Dermis microvascular lymphatic vessel endothelial cell (primary cell): ENCODE measurements at regions not wholly inside any gene's neighbourhood (a gene's known extent, or its start where the extent isn't known, plus 50 kb on each side); places are given as distances from the start of the nearest gene placed in this dataset.

Experiments
- DNase-seq, 2 donors: peaks; one replicate each; pipeline versions ENCODE4 v3.0.0 to v3.0.0-alpha.2; 2010; ENCODE audit warnings: low read depth in 2 of 2

DNA sequence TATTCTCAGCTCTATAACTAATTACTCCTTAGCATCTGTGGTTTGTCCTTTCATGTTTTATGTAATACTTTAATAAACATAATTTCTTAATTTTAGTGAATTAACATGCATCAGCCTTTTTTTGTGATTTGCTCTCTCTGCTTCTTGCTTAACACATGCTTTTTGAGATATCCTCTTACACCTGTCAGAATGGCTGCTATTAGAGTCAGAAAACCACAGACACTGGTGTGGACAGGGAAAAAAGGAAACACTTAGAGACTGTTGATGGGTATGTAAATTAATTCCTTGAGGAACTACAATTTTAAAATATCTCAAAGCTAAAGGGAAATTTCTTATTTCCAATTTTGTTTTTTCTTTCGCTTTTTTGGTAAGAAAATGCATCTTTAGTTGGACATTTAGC lies 549.0 kb downstream of the ZNF804A start:
- no peak for DNase-seq

GRCh38 chr2:185152186-185152585 lies 553.9 kb downstream of the ZNF804A start:
- DNase-seq: no peak

GRCh38 chr2:185161701-185162100 lies 563.4 kb downstream of the ZNF804A start:
- DNase-seq: no peak

DNA sequence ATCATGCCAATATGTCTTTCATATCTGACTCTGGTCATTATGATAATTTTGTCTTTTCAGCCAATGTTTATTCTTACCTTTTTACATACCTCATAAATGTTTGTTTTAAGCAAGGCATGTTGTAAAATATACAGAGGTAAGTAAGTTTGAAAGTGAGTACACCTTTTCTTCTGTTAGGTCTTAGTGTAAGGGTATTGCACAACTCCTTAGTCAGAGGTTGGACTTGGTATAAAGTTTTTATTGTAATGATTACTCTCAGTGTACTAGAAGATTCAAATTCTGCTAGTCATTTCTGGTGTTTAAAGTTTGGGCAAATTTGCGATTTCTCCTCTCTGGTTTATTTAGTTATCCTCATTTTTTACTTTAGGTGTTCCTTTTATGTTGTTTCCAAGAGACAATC lies 564.3 kb upstream of the FSIP2 start:
- DNase-seq: no peak

DNA sequence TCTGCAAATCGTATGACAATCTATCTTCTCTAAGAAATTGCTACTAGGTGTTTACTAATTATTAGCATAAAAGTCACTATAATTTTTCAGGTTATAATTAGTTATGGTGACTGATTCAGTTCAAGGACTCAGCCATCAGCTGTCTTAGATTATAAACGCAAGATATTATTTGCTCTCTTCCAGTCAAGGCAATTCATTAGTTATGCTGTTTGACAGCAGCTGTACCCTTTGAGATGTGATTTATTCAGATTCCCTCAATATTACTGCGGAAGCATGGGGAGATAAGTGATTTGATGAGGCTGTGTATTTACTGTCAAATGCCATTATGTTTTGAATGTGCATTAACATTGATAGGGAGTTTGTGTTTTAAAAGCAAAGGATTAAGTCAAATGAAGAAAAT lies 558.9 kb upstream of the FSIP2 start:
- DNase-seq: no peak

GRCh38 chr2:185181901-185182300 lies 556.7 kb upstream of the FSIP2 start:
- no peak for DNase-seq

GRCh38 chr2:185185044-185185443 lies 553.6 kb upstream of the FSIP2 start:
- no peak for DNase-seq

DNA sequence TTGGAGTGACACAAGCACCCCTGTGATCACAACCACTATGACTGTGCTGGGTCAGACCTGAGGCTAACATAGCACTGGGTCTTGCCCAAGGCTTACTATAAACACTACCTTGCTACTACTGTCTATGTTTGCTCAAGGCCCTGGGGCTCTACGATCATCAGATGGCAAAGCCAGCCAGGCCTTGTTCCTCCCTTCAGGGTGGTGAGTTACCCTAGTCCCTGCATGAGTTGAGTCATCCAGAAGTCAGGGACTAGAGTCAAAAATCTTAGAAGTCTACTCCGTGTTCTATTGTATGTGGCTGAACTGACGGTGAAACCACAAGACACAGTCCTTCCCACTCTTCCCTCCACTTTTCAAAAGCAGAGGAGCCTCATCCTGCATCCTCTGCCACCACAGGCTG lies 551.2 kb upstream of the FSIP2 start:
- no peak for DNase-seq

DNA sequence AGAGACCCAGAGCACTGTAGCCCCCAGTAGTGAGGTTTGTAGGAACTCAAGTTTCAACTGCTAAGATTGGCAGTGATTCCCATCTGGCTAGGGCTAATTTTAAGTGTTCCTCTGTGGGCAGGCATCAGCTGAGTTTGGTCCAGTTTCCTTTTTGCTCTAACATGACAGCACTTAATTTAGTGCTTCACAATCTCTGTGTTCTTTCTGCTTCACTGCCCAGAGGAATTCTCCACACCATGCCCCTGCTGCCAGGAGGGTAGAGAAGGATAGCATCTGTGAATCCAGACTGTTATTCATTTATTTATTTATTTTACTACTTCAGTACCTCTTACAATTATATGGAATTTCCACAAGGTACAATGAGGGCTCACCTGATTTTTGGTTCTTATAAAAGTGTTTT lies 549.9 kb upstream of the FSIP2 start:
- no peak for DNase-seq

DNA sequence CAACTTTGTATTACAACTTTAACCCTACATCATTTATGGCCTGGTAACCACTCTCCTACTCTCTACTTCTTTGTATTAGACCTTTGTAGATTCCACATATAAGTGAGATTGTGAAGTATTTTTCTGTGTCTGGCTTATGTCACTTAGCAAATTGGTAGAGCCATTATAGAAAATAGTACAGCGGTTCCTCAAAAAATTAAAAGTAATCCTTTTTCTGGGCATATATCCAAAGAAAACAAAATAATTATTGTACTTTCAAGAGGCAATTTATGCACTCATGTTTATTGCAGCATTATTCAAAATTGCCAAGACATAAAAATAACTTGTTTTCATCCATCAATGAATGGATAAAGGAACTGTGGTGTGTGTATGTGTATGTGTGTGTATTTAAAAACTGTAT lies 537.5 kb upstream of the FSIP2 start:
- DNase-seq: no peak

- DNase-seq: no peak
Observed at GRCh38 chr2:185202381-185202780, 536.2 kb upstream of the FSIP2 start.

DNA sequence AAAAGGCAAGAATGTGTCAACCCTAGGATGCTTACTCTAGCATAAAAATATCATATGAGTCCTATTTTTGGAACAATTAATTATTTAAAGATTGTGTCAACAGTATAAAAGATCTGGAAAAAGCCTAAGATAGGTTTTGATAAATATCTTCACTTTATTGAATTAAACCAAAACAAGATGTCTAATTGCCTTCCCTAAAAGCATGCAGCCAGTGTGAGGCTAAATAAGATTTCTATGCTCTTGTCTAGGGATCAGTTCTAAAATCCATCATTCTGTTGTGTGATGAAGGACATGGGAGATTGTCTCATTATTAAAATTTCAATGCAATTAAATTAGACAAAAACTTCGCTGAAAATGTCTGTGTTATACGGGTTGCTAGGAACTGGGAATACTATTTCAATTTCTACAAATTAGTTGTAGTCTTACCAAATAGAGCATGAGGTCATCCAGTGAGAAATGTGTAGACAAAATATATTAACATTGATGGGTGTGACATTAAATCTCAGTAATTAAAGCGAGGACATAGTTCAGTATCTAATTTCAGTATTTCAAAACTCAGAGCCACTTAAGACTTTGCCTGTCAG lies 535.6 kb upstream of the FSIP2 start:
- no peak for DNase-seq

- peak in 1 of 2 donors; percentile 3 for DNase-seq
Observed at GRCh38 chr2:185208261-185208660, 530.3 kb upstream of the FSIP2 start.

GRCh38 chr2:185215497-185215896 lies 523.1 kb upstream of the FSIP2 start:
- no peak for DNase-seq

GRCh38 chr2:185219981-185220380 lies 518.6 kb upstream of the FSIP2 start:
- DNase-seq: no peak

- DNase-seq: no peak
Observed at GRCh38 chr2:185222311-185222710, 516.3 kb upstream of the FSIP2 start.

- DNase-seq: no peak
Observed at GRCh38 chr2:185227391-185227790, 511.2 kb upstream of the FSIP2 start.

DNA sequence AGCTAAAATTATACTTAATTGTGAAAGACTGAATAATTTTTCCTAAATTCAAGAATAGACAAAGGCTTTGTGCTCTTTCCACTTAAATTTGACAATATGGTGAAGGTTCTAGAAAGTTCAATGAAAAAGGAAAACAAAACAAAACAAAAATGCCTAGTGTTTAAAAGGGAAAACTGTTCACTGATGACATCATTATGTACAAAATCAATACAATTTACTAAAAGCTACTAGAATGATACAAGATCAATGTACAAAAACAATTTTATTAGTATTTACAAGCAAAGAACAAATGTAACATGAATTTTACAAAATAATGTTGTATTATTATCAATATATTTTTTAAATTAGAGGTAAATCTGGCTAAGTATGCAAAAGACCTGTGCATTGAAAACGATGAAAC lies 499.1 kb upstream of the FSIP2 start:
- no peak for DNase-seq

DNA sequence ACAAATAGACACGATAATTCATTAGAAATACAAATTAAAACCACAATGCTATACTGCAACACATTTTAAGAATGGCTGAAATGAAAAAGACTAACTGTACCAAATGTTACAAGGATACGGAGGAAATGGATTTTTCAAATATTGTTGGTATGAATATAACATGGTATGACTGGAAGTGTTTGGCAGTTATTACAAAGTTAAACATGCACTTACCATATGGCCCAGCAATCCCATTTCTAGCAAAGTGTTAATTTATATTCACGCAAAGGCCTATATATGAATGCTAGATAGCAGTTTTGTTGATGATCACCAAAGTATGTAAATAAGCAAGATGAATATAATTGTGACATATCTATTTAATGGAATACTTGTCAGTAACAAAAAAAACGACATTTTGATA lies 497.8 kb upstream of the FSIP2 start:
- no peak for DNase-seq

GRCh38 chr2:185241556-185241955 lies 497.0 kb upstream of the FSIP2 start:
- DNase-seq: no peak

DNA sequence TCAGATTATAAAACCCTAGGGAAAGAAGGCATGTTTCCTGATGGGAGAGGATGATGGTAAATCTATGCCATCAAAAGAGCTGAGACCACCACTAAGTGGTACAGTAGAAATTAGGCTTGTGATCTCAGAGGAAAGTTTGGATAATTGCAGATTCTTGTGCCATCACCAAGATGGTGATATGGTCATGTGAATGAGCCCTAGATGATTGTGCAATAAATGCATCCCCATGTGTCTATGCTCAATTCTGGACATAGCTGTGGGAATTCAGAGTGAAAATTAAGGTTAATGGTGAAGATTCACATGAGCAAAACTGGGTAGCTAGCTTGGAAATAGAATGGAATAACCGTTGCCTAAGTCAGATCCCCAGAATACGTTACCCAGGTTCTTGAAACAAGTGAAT lies 496.1 kb upstream of the FSIP2 start:
- DNase-seq: no peak

GRCh38 chr2:185245216-185245615 lies 493.4 kb upstream of the FSIP2 start:
- DNase-seq: no peak

- peak in 1 of 2 donors; percentile 17 for DNase-seq
Observed at GRCh38 chr2:185245806-185246205, 492.8 kb upstream of the FSIP2 start.

GRCh38 chr2:185246717-185247116 lies 491.9 kb upstream of the FSIP2 start:
- no peak for DNase-seq
